Osteoblast (primary cell): ENCODE measurements at regions not wholly inside any gene's neighbourhood (a gene's known extent, or its start where the extent isn't known, plus 50 kb on each side); places are given as distances from the start of the nearest gene placed in this dataset.

Experiments
- DNase-seq: peaks from one replicate; pipeline ENCODE4 v3.0.0; 2011; ENCODE audit warnings: low spot score, mixed read lengths; ENCODE audit not compliant: insufficient read length; ENCODE audit errors: missing footprints
- H2AFZ ChIP-seq: 2 replicates; pipeline ENCODE4 v1.6.0; 2011; ENCODE audit warnings: mild to moderate bottlenecking, low read length
- H3K27ac ChIP-seq: 2 replicates; pipeline ENCODE4 v1.5.1; 2011; ENCODE audit warnings: mild to moderate bottlenecking, low read depth, low read length, moderate library complexity
- H3K27me3 ChIP-seq: 2 replicates; pipeline ENCODE4 v1.6.0; 2012; ENCODE audit warnings: mild to moderate bottlenecking, control low read depth, inconsistent platforms, low read length, moderate library complexity; ENCODE audit not compliant: insufficient read depth
- H3K36me3 ChIP-seq: 2 replicates; pipeline ENCODE4 v1.5.1; 2011; ENCODE audit warnings: mild to moderate bottlenecking, low read length, control low read depth, moderate library complexity; ENCODE audit not compliant: insufficient read depth
- H3K4me1 ChIP-seq: 2 replicates; pipeline ENCODE4 v1.5.1; 2011; ENCODE audit warnings: mild to moderate bottlenecking, low read length, control low read depth, moderate library complexity; ENCODE audit not compliant: insufficient read depth
- H3K4me2 ChIP-seq: 2 replicates; pipeline ENCODE4 v1.6.0; 2011; ENCODE audit warnings: mild to moderate bottlenecking, low read length; ENCODE audit not compliant: insufficient read depth
- H3K4me3 ChIP-seq: fragments of 200-600 bp; sonication (generic); 3 replicates; pipeline ENCODE4 v1.5.1; 2012; ENCODE audit warnings: mild to moderate bottlenecking, low read length, inconsistent platforms; ENCODE audit not compliant: insufficient read depth
- H3K79me2 ChIP-seq: 2 replicates; pipeline ENCODE4 v1.6.0; 2012; ENCODE audit warnings: mild to moderate bottlenecking, low read length, control low read depth, inconsistent platforms; ENCODE audit not compliant: insufficient read depth
- H3K9me3 ChIP-seq: 2 replicates; pipeline ENCODE4 v1.5.1; 2011; ENCODE audit warnings: low read depth, low read length, control low read depth
- H4K20me1 ChIP-seq: 2 replicates; pipeline ENCODE4 v1.6.0; 2012; ENCODE audit warnings: mild to moderate bottlenecking, low read length, control low read depth; ENCODE audit not compliant: insufficient read depth
- TF ChIP-seq, protein P1 (sequence below): IDR thresholded peaks from 2 replicates; pipeline ENCODE4 v1.5.1; 2011; ENCODE audit warnings: mild to moderate bottlenecking, low read depth, low read length, moderate library complexity; ENCODE audit errors: extremely low read depth

DNA sequence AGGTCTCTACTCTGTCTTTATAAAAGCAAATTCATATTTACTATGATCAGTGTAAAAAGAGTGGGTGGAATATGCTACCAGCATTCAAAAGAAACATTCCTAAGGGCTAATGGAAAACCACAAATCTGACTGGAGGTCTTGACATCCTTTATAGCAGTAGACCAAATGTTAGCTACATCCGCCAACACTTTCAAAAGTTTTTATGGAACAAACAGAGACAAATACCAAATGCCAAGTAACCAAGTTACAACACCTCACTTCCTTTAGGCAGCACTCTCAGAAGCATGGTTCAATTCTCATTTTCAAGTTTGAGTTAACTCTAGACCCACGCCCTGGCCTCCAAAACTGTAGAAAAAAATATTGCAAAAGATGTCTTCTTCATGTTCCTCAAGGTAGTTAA is 78.3 kb upstream of the SETBP1 start:
- TF ChIP-seq, protein P1, sequence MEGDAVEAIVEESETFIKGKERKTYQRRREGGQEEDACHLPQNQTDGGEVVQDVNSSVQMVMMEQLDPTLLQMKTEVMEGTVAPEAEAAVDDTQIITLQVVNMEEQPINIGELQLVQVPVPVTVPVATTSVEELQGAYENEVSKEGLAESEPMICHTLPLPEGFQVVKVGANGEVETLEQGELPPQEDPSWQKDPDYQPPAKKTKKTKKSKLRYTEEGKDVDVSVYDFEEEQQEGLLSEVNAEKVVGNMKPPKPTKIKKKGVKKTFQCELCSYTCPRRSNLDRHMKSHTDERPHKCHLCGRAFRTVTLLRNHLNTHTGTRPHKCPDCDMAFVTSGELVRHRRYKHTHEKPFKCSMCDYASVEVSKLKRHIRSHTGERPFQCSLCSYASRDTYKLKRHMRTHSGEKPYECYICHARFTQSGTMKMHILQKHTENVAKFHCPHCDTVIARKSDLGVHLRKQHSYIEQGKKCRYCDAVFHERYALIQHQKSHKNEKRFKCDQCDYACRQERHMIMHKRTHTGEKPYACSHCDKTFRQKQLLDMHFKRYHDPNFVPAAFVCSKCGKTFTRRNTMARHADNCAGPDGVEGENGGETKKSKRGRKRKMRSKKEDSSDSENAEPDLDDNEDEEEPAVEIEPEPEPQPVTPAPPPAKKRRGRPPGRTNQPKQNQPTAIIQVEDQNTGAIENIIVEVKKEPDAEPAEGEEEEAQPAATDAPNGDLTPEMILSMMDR: no peak
- Histone ChIP-seq H2AFZ (no peak overlapping the region), H3K36me3 (no peaks in the 10 kb centered on the region), H3K4me2 (peak overlapping the region; percentile 16), H3K79me2 (no peaks in the 10 kb centered on the region), H3K9me3 (no peaks in the 10 kb centered on the region), H3K4me3 (no peak overlapping the region), H4K20me1 (no peaks in the 10 kb centered on the region), H3K4me1 (peaks cover 27% of the 10 kb centered on the region), H3K27me3 (no peaks in the 10 kb centered on the region), H3K27ac (peak overlapping the region; percentile 66)
- no peak for DNase-seq

DNA sequence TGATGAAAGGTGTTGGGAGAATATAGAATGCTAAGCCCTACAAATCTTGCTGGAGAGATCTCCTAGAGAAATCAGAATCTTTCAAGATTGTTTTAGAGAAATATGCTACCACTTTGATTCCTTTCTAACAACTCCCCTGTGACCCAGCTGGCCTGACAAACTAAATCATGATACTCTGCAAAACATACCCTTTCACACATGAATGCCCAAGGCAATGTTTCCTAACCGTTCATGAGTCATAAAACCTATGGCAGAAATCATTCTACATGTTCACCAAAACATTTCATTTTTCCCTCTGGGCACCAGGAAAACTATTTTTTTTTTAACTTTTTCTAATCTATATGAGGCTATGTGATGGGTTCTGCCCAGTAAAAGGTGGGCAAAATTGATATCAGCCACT is 77.8 kb upstream of the SETBP1 start:
- Histone ChIP-seq H2AFZ (no peak overlapping the region), H3K4me3 (no peak overlapping the region), H3K79me2 (no peaks in the 10 kb centered on the region), H3K27ac (peak overlapping the region; percentile 66), H4K20me1 (no peaks in the 10 kb centered on the region), H3K27me3 (no peaks in the 10 kb centered on the region), H3K9me3 (no peaks in the 10 kb centered on the region), H3K36me3 (no peaks in the 10 kb centered on the region), H3K4me2 (peak overlapping the region; percentile 16), H3K4me1 (peaks cover 24% of the 10 kb centered on the region)
- TF ChIP-seq, protein P1: no peak
- no peak for DNase-seq

DNA sequence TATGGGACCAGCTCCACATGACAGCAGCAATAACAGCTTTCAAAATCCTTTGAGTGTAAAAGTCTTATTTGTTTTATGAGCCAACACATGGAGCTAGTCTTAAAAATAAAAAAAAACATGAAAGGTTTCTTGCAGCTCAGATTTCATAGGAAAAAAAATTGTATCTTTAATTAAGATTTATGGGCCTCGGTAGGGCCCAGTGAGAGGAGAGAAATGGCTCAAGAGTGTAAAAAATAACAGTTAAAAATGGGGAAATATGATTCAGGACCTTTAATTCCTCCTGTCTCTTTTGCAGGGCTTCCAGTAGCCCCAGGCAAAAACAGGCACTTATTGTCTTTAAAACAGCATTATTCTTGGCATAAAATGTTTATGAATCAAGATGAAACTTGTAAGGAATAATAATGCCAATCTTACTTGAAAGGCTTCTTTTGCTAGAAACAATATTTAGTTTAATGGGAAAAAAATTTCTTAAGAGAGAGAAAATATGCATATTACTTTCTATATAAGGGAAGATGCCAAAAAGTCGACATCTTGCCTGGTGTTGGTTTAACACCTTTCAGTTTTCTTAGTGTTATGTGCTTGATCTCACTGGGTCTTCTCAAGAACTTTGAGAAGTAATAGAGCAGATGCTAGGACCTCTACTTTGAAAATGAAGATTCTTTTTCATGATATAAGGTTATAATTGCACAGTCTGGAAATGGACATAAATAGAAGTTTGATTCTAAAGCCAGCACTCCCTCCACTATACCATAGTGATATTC is 71.3 kb upstream of the SETBP1 start:
- DNase-seq: no peak
- no peaks in the 10 kb centered on the region for H4K20me1 ChIP-seq
- no peaks in the 10 kb centered on the region for H3K4me1 ChIP-seq
- peaks cover 2% of the 10 kb centered on the region for H3K27me3 ChIP-seq
- no peak overlapping the region for H3K4me2 ChIP-seq
- no peak overlapping the region for H3K4me3 ChIP-seq
- H3K27ac ChIP-seq: no peak overlapping the region
- no peaks in the 10 kb centered on the region for H3K79me2 ChIP-seq
- TF ChIP-seq, protein P1: no peak
- H3K9me3 ChIP-seq: no peaks in the 10 kb centered on the region
- no peaks in the 10 kb centered on the region for H3K36me3 ChIP-seq
- no peak overlapping the region for H2AFZ ChIP-seq

DNA sequence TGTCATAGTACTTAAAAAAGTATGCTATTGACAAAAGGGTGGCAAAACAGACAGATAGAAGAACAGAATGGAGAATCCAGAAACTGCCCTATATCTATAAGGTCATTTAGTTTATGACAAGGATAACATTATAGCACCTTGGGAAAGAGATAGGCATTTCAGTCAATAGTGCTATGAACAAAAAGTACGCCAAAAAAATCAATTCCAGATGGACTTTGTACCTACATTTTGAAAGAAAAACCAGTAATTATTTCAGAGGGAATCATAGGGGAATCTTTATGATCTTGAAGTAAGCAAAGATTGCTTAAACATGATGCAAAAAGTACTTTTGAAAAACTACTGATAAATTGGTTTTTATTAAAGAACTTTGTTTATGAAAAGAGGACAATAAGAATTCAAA is 59.9 kb upstream of the SETBP1 start:
- H3K36me3 ChIP-seq: no peaks in the 10 kb centered on the region
- H3K4me3 ChIP-seq: no peak overlapping the region
- DNase-seq: no peak
- TF ChIP-seq, protein P1: no peak
- no peaks in the 10 kb centered on the region for H3K79me2 ChIP-seq
- peaks cover 4% of the 10 kb centered on the region for H3K27me3 ChIP-seq
- H3K4me2 ChIP-seq: no peak overlapping the region
- no peaks in the 10 kb centered on the region for H3K4me1 ChIP-seq
- no peak overlapping the region for H2AFZ ChIP-seq
- H4K20me1 ChIP-seq: no peaks in the 10 kb centered on the region
- H3K9me3 ChIP-seq: no peaks in the 10 kb centered on the region
- H3K27ac ChIP-seq: no peak overlapping the region
